ENCODE measurements at regions not wholly inside any gene's neighbourhood (a gene's known extent, or its start where the extent isn't known, plus 50 kb on each side); places are given as distances from the start of the nearest gene placed in this dataset.

DNA sequence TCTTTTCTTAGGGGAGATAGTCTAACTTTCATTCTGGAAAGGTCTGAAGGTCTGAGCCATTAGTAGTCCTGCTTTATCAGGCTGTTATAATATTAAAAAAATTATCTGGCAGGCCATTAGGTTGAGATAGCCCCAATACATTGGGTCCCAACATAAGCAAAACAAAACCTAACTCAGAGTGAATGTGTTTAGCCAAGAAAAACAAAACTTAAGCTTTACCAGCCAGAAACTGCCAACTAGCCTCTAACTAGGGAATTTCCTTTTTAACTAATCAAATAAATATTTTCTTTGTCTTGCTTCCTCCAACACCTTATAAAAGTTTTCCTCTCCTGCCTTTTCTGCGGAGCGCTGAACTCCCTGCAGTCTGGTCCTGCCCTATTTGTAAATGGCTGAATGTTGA is 1137.7 kb upstream of the CNTN5 start:
- no peak overlapping the region for H2BK5ac ChIP-seq (ENCODE audit: insufficient read length, low read length)
- H3K79me1 ChIP-seq (ENCODE audit: insufficient read depth, low read depth, low read length, poor library complexity, severe bottlenecking), result no peaks in the 10 kb centered on the region
- no peaks in the 10 kb centered on the region for H3K23me2 ChIP-seq (ENCODE audit: insufficient read length, low read depth, low read length, poor library complexity, severe bottlenecking)
- TF ChIP-seq, protein P1, sequence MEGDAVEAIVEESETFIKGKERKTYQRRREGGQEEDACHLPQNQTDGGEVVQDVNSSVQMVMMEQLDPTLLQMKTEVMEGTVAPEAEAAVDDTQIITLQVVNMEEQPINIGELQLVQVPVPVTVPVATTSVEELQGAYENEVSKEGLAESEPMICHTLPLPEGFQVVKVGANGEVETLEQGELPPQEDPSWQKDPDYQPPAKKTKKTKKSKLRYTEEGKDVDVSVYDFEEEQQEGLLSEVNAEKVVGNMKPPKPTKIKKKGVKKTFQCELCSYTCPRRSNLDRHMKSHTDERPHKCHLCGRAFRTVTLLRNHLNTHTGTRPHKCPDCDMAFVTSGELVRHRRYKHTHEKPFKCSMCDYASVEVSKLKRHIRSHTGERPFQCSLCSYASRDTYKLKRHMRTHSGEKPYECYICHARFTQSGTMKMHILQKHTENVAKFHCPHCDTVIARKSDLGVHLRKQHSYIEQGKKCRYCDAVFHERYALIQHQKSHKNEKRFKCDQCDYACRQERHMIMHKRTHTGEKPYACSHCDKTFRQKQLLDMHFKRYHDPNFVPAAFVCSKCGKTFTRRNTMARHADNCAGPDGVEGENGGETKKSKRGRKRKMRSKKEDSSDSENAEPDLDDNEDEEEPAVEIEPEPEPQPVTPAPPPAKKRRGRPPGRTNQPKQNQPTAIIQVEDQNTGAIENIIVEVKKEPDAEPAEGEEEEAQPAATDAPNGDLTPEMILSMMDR (conservative IDR thresholded peaks at IDR 0.05), result no peak
- H3K14ac ChIP-seq (ENCODE audit: insufficient read depth, low read length), result no peak overlapping the region
- H3K36me3 Mint-ChIP-seq (ENCODE audit: insufficient read depth in 1 of 3, low read depth in 3 of 3), result peaks cover 0 to 4% (median 0%) of the 10 kb centered on the region in 3 experiments; a peak in 1 of 7 replicates
- H3K27ac Mint-ChIP-seq, result no peak overlapping the region
- no peak overlapping the region for H3K27ac ChIP-seq (ENCODE audit: insufficient read length, low read depth, low read length)
- no peak overlapping the region for H3K23ac ChIP-seq (ENCODE audit: insufficient read length, low read depth, low read length)
- H3K79me2 ChIP-seq (ENCODE audit: insufficient read depth, low read length), result no peaks in the 10 kb centered on the region
- no peak overlapping the region for H2BK120ac ChIP-seq (ENCODE audit: low read depth, low read length, poor library complexity, severe bottlenecking)
- no peaks in the 10 kb centered on the region for H3K27me3 ChIP-seq (ENCODE audit: insufficient read depth, low read length)
- H3K4me1 ChIP-seq (ENCODE audit: insufficient read depth, low read length), result no peaks in the 10 kb centered on the region
- no peak overlapping the region for H4K5ac ChIP-seq (ENCODE audit: insufficient read length, low read depth, low read length)
- H3K9ac ChIP-seq (ENCODE audit: extremely low read depth, insufficient read length, low read length), result no peak overlapping the region
- no peak overlapping the region for H2AK5ac ChIP-seq (ENCODE audit: insufficient read length, low read length)
- no peak for DNase-seq
- peaks cover 4 to 5% of the 10 kb centered on the region in 2 experiments; a peak in 4 of 5 replicates for H3K9me3 Mint-ChIP-seq
- H3K4me1 Mint-ChIP-seq, result no peaks in the 10 kb centered on the region; a peak in 1 of 4 replicates
- no peaks in the 10 kb centered on the region for H3K9me3 ChIP-seq (ENCODE audit: control insufficient read depth, low read depth, low read length)
- no peak overlapping the region for H3K4me2 ChIP-seq (ENCODE audit: insufficient read depth, insufficient read length, low read length)
- H3K4ac ChIP-seq (ENCODE audit: low read depth, low read length), result no peak overlapping the region
- no peak overlapping the region for H2BK15ac ChIP-seq (ENCODE audit: low read depth, low read length)
- H4K8ac ChIP-seq (replicated peaks; ENCODE audit: insufficient read length, low read depth, low read length), result no peak overlapping the region
- H2AFZ ChIP-seq (ENCODE audit: low read length), result no peak overlapping the region
- H3K56ac ChIP-seq (ENCODE audit: insufficient read length, low read depth, low read length), result no peak overlapping the region
- H2BK12ac ChIP-seq (ENCODE audit: insufficient read length, low read depth, low read length), result no peak overlapping the region
- H3K4me3 Mint-ChIP-seq, result no peak overlapping the region
- H2BK20ac ChIP-seq (ENCODE audit: low read depth, low read length, poor library complexity, severe bottlenecking), result no peak overlapping the region
- H3K27me3 Mint-ChIP-seq (ENCODE audit: low read depth), result no peaks in the 10 kb centered on the region
- H3T11ph ChIP-seq (ENCODE audit: low read length), result no peak overlapping the region
- H4K20me1 ChIP-seq (ENCODE audit: control insufficient read depth, insufficient read depth, insufficient read length), result no peaks in the 10 kb centered on the region
- H4K91ac ChIP-seq (ENCODE audit: insufficient read length, low read depth, low read length), result no peak overlapping the region
- WGBS (ENCODE audit: extremely low coverage, insufficient read length, low lambda C conversion rate), result no CpG with 5 or more reads among the region's 2 CpGs
- no peak overlapping the region for H3K18ac ChIP-seq (ENCODE audit: insufficient read length, low read depth, low read length)
